Tongue (tissue), 1 donor: ENCODE measurements at regions not wholly inside any gene's neighbourhood (a gene's known extent, or its start where the extent isn't known, plus 50 kb on each side); places are given as distances from the start of the nearest gene placed in this dataset.
A peak's percentile ranks its signal among the peaks of the same experiment; 100 is the strongest.

ENCODE experiments used
- DNase-seq: peaks from one replicate; pipeline ENCODE4 v3.0.0-alpha.2; 2015

- no peak for DNase-seq
Observed at GRCh38 chr1:209431813-209432442, 151.6 kb upstream of the CAMK1G start.

GRCh38 chr1:209432443-209432825 is 151.1 kb upstream of the CAMK1G start:
- DNase-seq = no peak

- DNase-seq = no peak
Observed at GRCh38 chr1:209433649-209434031, 149.9 kb upstream of the CAMK1G start.

- no peak for DNase-seq
Observed at GRCh38 chr1:209434066-209434465, 149.4 kb upstream of the CAMK1G start.

GRCh38 chr1:209434631-209435217 is 148.8 kb upstream of the CAMK1G start:
- DNase-seq = no peak

GRCh38 chr1:209435654-209436566 is 147.6 kb upstream of the CAMK1G start:
- peak; percentile 86 for DNase-seq

GRCh38 chr1:209439828-209440227 is 143.7 kb upstream of the CAMK1G start:
- DNase-seq = no peak

- DNase-seq = no peak
Observed at GRCh38 chr1:209443361-209443931, 140.1 kb upstream of the CAMK1G start.

GRCh38 chr1:209443975-209444651 is 139.4 kb upstream of the CAMK1G start:
- no peak for DNase-seq

GRCh38 chr1:209444961-209445360 is 138.6 kb upstream of the CAMK1G start:
- no peak for DNase-seq

- no peak for DNase-seq
Observed at GRCh38 chr1:209445576-209445975, 137.9 kb upstream of the CAMK1G start.

GRCh38 chr1:209446356-209446755 is 137.2 kb upstream of the CAMK1G start:
- DNase-seq = no peak

- DNase-seq = no peak
Observed at GRCh38 chr1:209454340-209454994, 129.0 kb upstream of the CAMK1G start.

GRCh38 chr1:209455145-209455544 is 128.4 kb upstream of the CAMK1G start:
- no peak for DNase-seq

GRCh38 chr1:209455661-209456358 is 127.7 kb upstream of the CAMK1G start:
- peak; percentile 53 for DNase-seq

GRCh38 chr1:209456878-209457277 is 126.6 kb upstream of the CAMK1G start:
- DNase-seq = no peak

GRCh38 chr1:209457401-209458125 is 126.0 kb upstream of the CAMK1G start:
- no peak for DNase-seq

- DNase-seq = no peak
Observed at GRCh38 chr1:209458921-209459320, 124.6 kb upstream of the CAMK1G start.

GRCh38 chr1:209461168-209461567 is 122.3 kb upstream of the CAMK1G start:
- no peak for DNase-seq

- no peak for DNase-seq
Observed at GRCh38 chr1:209462433-209462832, 121.1 kb upstream of the CAMK1G start.

GRCh38 chr1:209463441-209463840 is 120.1 kb upstream of the CAMK1G start:
- no peak for DNase-seq
